HS-27A (cell line): ENCODE measurements at regions not wholly inside any gene's neighbourhood (a gene's known extent, or its start where the extent isn't known, plus 50 kb on each side); places are given as distances from the start of the nearest gene placed in this dataset.
"Not testable (repeated sequence)": the region's sequence is repeated elsewhere in the genome, so short reads cannot be mapped to it uniquely, and the experiment has no call there.

Source experiments
- DNase-seq: peaks from one replicate; pipeline ENCODE4 v3.0.0-alpha.2; 2012; ENCODE audit warnings: low read depth, missing footprints

DNA sequence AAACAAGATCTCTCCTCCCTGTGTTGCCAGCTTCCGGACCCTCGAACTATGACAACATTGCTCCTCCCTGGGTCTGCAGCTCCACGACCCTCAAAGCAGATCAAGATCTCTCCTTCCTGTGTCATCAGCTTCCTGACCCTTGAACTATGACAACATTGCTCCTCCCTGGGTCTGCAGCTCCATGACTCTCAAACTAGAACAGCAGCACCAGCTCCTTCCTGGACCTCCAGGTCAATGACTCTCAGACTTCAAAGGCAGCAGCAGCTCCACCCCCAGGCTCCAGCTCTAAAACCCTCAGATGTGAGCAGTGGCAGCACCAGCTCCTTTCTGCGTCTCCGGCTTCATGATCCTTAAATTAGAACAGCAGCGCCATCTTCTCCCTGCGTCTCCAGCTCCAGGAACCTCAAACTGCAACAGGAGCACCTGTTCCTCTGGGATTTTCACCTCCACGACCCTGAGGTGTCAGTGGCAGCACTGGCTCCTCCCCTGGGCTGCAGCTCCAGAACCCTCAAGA lies 341.0 kb upstream of the SULF2 start:
- DNase-seq, result no peak

DNA sequence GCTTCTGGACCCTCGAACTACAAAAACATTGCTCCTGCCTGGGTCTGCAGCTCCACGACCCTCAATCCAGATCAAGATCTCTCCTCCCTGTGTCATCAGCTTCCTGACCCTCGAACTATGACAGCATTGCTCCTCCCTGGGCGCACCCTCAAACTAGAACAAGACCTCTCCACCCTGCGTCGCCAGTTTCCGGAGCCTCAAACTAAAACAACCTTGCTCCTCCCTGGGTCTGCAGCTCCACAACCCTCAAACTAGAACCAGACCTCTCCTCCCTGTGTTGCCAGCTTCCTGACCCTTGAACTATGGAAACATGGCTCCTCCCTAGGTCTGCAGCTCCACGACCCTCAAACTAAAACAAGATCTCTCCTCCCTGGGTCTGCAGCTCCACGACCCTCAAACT lies 339.7 kb upstream of the SULF2 start:
- DNase-seq, result no peak

DNA sequence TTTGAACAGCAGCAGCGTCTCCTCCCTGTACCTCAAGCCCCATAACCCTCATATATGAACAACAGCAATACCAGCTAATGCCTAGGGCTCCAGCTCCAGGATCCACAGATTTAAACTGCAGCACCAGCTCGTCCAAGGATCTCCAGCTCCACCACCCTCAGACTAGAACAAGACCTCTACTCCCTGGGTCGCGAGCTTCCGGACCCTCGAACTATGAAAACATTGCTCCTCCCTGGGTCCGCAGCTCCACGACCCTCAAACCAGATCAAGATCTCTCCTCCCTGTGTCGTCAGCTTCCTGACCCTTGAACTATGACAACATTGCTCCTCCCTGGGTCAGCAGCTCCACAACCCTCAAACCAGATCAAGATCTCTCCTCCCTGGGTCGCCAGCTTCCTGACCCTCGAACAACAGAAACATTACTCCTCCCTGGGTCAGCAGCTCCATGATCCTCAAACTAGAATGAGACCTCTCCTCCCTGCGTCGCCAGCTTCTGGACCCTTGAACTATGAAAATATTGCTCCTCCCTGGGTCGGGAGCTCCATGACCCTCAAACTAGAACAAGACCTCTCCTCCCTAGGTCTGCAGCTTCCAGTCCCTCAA lies 339.0 kb upstream of the SULF2 start:
- DNase-seq, result no peak

DNA sequence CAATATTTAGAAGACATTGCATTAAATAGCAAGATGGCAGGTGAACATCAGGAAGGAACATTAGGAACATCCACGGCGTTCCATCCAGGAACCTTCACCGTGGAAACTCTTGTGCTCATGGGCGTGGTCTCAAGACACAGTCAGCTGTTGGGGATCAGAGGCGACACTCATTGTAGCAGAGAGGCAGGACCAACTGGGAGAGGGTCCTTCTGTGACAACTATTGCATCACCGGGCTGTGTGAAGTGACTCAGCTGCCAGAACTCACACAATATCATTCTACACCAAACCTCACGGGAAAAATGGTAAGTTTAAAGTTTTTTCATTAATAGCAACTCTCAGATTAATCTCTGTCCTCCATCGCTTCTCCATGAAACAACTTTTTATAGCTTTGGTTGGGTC lies 334.8 kb upstream of the SULF2 start:
- DNase-seq, result no peak

DNA sequence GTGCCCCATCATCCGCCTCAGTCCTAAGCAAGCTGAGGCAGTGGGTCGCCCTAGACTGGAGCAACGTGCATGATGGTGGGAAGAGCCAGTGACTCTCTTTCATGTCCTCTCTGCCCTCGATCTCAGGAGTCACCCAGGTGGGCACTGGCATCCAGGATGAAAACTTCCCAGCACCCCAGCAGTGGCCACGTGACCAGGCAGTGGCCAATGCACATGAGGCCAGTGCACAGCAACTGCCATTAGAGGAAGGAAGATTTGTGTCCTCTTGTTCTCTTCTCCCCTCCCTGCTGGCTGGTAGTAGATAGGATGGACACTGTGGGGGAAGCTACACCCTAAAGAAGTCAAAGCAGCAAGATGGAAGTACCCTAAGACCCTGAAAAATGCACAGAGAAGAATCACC lies 334.1 kb upstream of the SULF2 start:
- not testable (repeated sequence) for DNase-seq

DNA sequence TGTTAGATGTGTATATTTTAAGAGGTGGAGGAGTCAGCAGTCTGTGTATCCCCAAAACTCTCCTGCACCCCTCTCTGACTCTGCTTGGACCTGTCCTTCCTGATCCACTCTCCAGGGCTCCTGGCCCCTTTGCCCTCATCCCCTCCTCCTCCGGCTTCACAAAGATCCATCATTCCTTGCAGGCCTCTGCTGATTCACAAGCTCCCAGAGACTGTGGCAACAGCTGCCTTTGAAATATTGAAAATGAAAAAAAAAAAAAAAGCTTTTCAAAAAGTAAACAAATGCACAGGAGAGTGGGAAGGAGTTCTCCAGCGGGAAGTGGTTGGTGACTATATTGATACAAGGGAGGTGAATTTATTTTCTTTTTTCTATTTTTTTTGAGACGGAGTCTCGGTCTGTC lies 330.2 kb upstream of the SULF2 start:
- DNase-seq, result no peak

DNA sequence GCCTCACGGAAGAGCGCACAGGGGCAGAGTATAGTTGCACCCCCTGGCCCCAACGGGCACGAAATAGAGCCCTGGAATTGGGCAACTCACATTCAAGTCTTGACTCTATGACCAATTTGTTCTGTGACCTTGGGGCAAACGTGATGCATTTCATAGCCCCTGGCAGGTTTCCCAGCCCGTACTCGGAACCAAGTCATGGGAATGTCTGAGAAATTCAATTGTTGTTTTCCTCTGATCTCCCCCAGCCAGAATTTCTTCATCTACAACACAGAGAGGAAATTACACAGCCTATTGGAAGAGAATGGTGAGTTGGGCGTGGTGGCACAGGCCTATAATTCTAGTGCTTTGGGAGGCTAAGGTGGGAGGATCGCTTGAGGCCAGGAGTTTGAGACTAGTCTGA lies 322.3 kb upstream of the SULF2 start:
- DNase-seq, result no peak

GRCh38 chr20:48106428-48106827 lies 321.1 kb upstream of the SULF2 start:
- no peak for DNase-seq

GRCh38 chr20:48105526-48105925 lies 320.2 kb upstream of the SULF2 start:
- no peak for DNase-seq

DNA sequence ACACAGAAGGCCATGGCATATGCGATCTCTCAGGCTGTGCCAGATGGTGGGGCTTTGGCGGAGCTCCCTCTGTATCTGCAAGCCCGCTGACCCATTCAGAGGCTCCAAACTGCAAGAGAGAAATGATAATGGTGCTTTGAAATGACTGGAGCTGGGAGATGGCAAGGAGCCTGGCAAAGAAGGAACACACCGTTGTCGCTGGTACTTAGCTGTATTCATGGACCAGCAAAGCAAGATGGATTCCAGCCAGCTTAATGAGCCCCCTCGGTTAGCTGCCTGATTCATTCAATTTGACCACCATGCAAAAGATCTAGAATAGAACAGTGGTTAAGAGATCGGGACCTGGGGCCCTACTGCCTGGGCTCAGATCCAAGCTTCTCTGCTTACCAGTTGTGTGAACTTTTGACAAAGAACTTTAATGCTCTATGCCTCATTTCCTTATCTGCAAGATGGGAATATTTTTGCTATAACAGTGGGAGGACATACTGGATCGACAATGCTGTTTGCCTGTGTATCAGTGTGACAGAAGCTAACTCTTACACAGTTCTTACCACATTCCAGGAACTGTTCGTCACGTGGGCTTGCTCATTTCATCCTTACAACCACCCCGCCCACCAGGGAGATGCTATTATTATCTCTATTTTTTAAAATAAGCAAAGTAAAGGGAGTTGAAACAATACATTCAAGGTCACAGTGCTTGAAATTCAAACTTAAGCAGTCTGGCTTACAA lies 317.8 kb upstream of the SULF2 start:
- no peak for DNase-seq

- DNase-seq, result no peak
Observed at GRCh38 chr20:48102076-48102787, 317.0 kb upstream of the SULF2 start.

GRCh38 chr20:48100483-48100882 lies 315.2 kb upstream of the SULF2 start:
- no peak for DNase-seq

- DNase-seq, result no peak
Observed at GRCh38 chr20:48098866-48099265, 313.6 kb upstream of the SULF2 start.

DNA sequence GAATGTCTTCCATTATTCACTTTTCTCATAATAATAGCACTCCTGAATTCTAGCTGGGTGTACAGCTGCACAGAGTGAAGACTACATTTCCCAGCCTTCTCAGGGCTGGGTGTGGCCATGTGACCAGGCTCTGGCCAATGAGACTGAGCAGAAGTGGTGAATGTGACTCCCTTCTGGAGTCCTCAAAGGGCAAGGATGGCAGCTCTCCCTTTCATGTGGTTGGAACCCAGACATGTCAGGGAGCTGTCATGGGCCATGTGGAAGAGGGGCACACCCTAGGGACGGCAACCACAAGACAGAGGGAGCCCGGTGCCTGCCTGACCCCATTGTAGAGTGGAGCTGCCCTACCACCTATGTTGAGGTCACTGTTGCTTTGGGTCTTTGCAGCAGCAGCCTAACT lies 312.8 kb upstream of the SULF2 start:
- no peak for DNase-seq

DNA sequence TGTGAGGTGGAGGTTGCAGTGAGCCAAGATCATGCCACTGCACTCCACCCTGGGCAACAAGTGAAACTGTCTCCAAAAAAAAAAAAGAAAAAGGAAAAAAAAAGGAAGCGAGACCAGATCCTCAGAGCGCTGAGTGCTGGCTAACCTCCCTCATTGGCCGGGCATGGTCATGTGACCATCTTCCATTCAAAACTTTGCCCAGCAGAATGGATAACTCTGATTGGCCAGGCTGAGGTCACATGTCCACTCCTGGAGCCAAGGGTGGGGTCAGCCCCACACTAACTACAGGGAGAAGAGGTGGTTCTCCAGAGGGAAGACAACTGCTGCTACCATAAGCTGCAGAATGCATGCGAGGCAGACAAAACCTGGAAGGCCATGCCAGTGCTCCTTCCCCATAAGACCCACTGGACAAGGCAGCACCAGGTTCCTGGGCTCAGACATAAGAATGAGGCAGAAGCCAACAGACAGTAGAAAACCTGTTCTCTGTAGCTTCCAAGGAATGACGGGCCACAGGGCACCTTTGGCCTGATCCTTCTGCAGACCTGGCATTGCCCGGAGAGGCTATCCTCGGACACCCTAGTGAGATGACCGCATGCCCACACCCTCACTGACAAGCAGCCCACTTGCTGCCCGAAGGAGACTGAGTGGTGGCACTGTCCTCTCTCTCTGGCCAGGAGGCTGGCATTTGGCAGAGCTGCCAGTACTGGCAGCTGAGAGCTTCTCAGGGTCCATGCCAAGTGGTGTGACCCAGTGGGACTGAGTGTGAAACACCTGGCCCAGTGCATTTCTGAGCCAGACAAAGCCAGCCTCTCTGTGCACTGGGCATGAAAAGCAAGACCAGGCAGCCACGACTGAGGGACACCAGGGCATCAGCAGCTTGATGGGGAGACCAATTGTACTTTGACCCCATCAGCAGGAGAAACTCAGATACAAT lies 311.9 kb upstream of the SULF2 start:
- DNase-seq, result no peak

DNA sequence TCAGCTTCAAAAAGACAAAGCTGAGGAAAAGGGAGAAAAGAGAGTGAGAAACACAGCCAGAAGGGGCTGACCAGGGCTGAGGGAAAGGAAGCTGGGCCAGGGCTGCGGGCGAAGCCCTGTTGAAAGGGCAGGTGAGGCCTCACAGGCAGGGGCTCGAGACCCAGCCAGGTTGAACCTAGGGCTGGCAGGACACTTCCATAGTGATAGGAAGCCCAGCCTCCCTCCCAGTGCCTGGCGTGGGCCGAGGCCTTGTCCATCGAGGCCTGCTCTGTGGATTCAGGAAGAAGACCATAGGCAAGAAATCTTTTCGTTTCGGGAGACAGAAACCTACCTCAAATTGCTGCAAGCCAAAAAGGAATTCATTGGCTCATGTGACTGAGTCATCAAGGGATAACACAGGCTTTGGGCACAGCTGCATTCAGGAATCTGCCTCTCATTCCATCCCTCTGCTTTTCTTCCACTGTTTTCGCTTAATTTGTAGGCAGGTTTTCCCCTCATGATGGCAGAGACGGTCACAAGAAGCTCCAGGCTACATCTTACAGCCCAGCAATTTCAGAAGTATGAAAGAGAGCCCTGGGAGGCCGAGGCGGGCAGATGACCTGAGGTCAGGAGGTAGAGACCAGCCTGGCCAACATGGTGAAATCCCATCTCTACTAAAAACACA lies 311.1 kb upstream of the SULF2 start:
- DNase-seq, result no peak

- DNase-seq, result no peak
Observed at GRCh38 chr20:48094944-48095343, 309.7 kb upstream of the SULF2 start.

GRCh38 chr20:48094196-48094749 lies 309.0 kb upstream of the SULF2 start:
- no peak for DNase-seq

DNA sequence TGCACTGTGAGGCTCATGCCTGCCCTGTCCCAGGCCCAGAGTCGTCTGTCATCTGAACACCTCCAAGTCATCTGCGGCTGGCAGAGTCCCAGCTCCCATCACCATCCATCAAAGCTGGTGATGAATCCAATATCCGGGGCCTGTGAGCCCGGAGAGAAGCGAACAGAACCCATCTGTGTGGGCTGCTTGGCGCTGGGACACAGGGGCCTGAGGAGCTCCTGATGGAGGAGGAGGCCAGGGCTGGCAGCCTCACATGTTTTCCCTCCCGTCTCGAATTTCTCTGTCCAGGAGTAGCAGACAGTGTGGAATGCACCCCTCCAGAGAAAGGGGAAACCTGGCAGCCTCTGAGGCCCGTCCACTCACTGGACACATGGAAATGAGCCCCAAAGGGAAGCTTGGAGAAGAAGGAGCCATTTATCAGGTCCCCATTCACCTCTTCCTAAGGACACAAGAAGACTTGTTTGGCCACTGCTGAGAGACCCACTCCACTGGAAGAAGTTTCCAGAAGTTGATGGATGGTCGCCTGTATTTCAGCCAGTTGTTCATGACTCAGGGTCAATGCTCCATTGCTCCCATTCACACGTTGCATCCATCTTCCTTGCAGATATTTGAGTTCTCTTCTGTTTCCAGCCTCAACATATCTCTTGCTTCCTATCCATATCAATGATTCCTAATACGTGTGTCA lies 307.5 kb upstream of the SULF2 start:
- DNase-seq, result no peak

DNA sequence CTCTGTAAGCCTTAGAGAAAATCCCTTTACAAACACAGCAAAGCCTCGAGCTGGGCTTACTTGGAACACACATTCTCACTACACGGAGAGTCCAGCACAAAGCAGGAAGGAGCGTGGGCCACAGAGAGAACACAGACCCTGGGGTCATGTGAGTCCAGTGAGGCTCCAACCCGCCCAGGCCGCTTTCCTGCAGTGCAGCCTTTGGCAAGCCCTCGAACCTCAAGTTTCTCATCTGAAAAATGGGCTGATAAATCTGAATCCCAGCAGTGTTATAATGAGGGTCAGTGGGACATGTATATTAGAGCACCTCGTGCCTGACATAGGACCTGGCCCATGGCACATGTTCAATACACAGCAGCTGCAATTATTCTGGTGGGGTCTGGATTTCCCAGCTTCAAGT lies 305.5 kb upstream of the SULF2 start:
- no peak for DNase-seq

GRCh38 chr20:48090314-48090713 lies 305.0 kb upstream of the SULF2 start:
- DNase-seq, result no peak
